ACHN (cell line): ENCODE measurements at regions not wholly inside any gene's neighbourhood (a gene's known extent, or its start where the extent isn't known, plus 50 kb on each side); places are given as distances from the start of the nearest gene placed in this dataset.

Experiments used
- DNase-seq: peaks from one replicate; pipeline ENCODE4 v3.0.0-alpha.2; 2015
- in situ Hi-C: cut with HindIII; loops from 2 replicates; pipeline ENCODE4 v1.10.0; 2017; ENCODE audit warnings: low sequenced_read_pairs, low pct_ligation_motif_present, low pct_unique_long_range_greater_than_20kb

GRCh38 chr3:117184574-117184973 lies 475.0 kb downstream of the TUSC7 start:
- in situ Hi-C loops: no loop called here
- no peak for DNase-seq

- DNase-seq: no peak
- in situ Hi-C loops: no loop called here
These were observed 481.7 kb downstream of the TUSC7 start for GRCh38 chr3:117191245-117191644.

- DNase-seq: no peak
- in situ Hi-C loops: no loop called here
These were observed 483.3 kb downstream of the TUSC7 start for GRCh38 chr3:117192888-117193287.

GRCh38 chr3:117193390-117193789 lies 483.8 kb downstream of the TUSC7 start:
- DNase-seq: no peak
- in situ Hi-C loops: no loop called here

- in situ Hi-C loops: no loop called here
- DNase-seq: no peak
These were observed 485.5 kb downstream of the TUSC7 start for GRCh38 chr3:117195034-117195433.

GRCh38 chr3:117200962-117201361 lies 491.4 kb downstream of the TUSC7 start:
- in situ Hi-C loops: no loop called here
- no peak for DNase-seq

GRCh38 chr3:117201901-117202774 lies 492.6 kb downstream of the TUSC7 start:
- DNase-seq: no peak

GRCh38 chr3:117217355-117217754 lies 507.8 kb downstream of the TUSC7 start:
- in situ Hi-C loops: no loop called here

More at GRCh38 chr3:117201901-117202774, 492.6 kb downstream of the TUSC7 start:
- in situ Hi-C loops: no loop called here

GRCh38 chr3:117217760-117218316 lies 508.3 kb downstream of the TUSC7 start:
- in situ Hi-C loops: no loop called here
- no peak for DNase-seq

More at GRCh38 chr3:117217355-117217754, 507.8 kb downstream of the TUSC7 start:
- DNase-seq: no peak

- in situ Hi-C loops: no loop called here
- DNase-seq: no peak
These were observed 509.1 kb downstream of the TUSC7 start for GRCh38 chr3:117218641-117219048.

- no peak for DNase-seq
- in situ Hi-C loops: no loop called here
These were observed 509.7 kb downstream of the TUSC7 start for GRCh38 chr3:117219296-117219695.

GRCh38 chr3:117226932-117227331 lies 517.4 kb downstream of the TUSC7 start:
- no peak for DNase-seq
- in situ Hi-C loops: no loop called here

GRCh38 chr3:117228466-117228865 lies 518.9 kb downstream of the TUSC7 start:
- no peak for DNase-seq
- in situ Hi-C loops: no loop called here

- in situ Hi-C loops: no loop called here
- DNase-seq: no peak
These were observed 521.3 kb downstream of the TUSC7 start for GRCh38 chr3:117230924-117231323.

- in situ Hi-C loops: no loop called here
- DNase-seq: no peak
These were observed 524.8 kb downstream of the TUSC7 start for GRCh38 chr3:117234331-117234730.

- in situ Hi-C loops: no loop called here
- DNase-seq: no peak
These were observed 525.7 kb downstream of the TUSC7 start for GRCh38 chr3:117235304-117235703.

- in situ Hi-C loops: no loop called here
- DNase-seq: no peak
These were observed 529.2 kb downstream of the TUSC7 start for GRCh38 chr3:117238806-117239205.

GRCh38 chr3:117243657-117244056 lies 534.1 kb downstream of the TUSC7 start:
- no peak for DNase-seq
- in situ Hi-C loops: no loop called here

- in situ Hi-C loops: no loop called here
- no peak for DNase-seq
These were observed 537.4 kb downstream of the TUSC7 start for GRCh38 chr3:117246771-117247555.
